Stomach (tissue), 8 donors: ENCODE measurements at regions not wholly inside any gene's neighbourhood (a gene's known extent, or its start where the extent isn't known, plus 50 kb on each side); places are given as distances from the start of the nearest gene placed in this dataset.

Experiments
- DNase-seq, 2 donors: peaks; one replicate each; pipeline versions ENCODE4 v3.0.0 to v3.0.0-alpha.2; 2013 to 2019
- H3K27ac ChIP-seq, 5 donors: fragments of 200-600 bp in 4 of 5; sonication (generic) in 4 of 5; one replicate each; pipeline ENCODE4 v1.5.1; 2013 to 2019; ENCODE audit warnings: mild to moderate bottlenecking in 1 of 5, moderate library complexity in 1 of 5
- H3K27me3 ChIP-seq, 3 donors: fragments of 200-600 bp; sonication (generic); one replicate each; pipeline ENCODE4 v1.5.1; 2017 to 2019; ENCODE audit warnings: mixed run types in 1 of 3
- H3K36me3 ChIP-seq, 4 donors: fragments of 200-600 bp; sonication (generic); 1 replicate in 3 of 4; 2 replicates in 1 of 4; pipeline ENCODE4 v1.5.1; 2016 to 2019
- H3K4me1 ChIP-seq, 4 donors: fragments of 200-600 bp; sonication (generic); one replicate each; pipeline ENCODE4 v1.5.1; 2016 to 2019
- H3K4me3 ChIP-seq, 4 donors: fragments of 200-600 bp; sonication (generic) in 3 of 4; one replicate each; pipeline ENCODE4 v1.5.1; 2016 to 2019; ENCODE audit warnings: mild to moderate bottlenecking in 1 of 4
- H3K9me3 ChIP-seq, 4 donors: fragments of 200-600 bp; sonication (generic); one replicate each; pipeline ENCODE4 v1.5.1; 2016 to 2019
- CTCF ChIP-seq, 7 experiments: fragments of 450-650 bp in 4 of 7; fragments of 200-600 bp in 3 of 7; sonication (generic) in 3 of 7; IDR thresholded peaks; one replicate each; pipeline ENCODE4 v1.5.1; 2016 to 2019; ENCODE audit warnings: antibody characterized with exemption in 7 of 7, control low read depth in 2 of 7, mild to moderate bottlenecking in 1 of 7
- EP300 ChIP-seq: sonication (generic); formaldehyde crosslinking; IDR thresholded peaks from one replicate; pipeline ENCODE4 v1.6.1; 2017; ENCODE audit warnings: antibody characterized with exemption
- POLR2A ChIP-seq, 4 donors: fragments of 450-650 bp; IDR thresholded peaks; one replicate each; pipeline ENCODE4 v1.6.1; 2016; ENCODE audit warnings: antibody characterized with exemption in 4 of 4, control low read depth in 2 of 4, mild to moderate bottlenecking in 1 of 4, moderate library complexity in 1 of 4
- POLR2AphosphoS5 ChIP-seq, 3 donors: sonication (generic); formaldehyde crosslinking; IDR thresholded peaks; one replicate each; pipeline ENCODE4 v1.6.1; 2016; ENCODE audit warnings: antibody characterized with exemption in 3 of 3
- WGBS, 5 donors: extraction: QIAGEN DNeasy Blood & Tissue Kit in 3 of 5; methylation state at CpG; one replicate each; pipeline versions ENCODE4 v1.1.5 to v1.1.7; 2013 to 2018; 5-methylcytosine and 5-hydroxymethylcytosine counted together
- intact Hi-C: fragments of 100-400 bp; cut with DNase I; formaldehyde crosslinking; loops from one replicate; pipeline ENCODE4 v1.15.1; 2023; ENCODE audit warnings: low total_unique reads
- donor health status: healthy with polysubstance abuse.
- donor health status: Bipolar disorder and iron deficiency.
- donor health status: healthy.

DNA sequence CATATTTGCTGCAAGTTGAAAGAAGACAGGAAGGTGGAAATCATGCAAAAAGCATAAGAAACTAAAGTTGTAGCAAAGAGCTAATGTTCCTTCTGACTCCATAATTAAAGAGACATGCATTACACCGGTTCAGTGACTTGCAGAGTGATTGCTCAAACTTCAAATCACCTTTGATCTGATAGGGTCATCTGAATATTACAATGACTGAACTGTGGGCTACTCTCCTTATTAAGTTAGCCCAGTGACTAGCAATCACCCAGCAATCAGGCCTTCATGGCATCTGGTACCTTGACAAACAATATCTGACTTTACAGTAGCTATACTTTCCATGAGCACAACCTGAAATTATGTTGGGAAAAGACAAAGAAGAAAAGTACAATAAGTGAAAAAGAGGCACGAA lies 84.9 kb downstream of the NREP start:
- 52 to 84% (median 73%) methylated on average over 2 of the region's 2 CpGs for WGBS, 5 donors
- H3K9me3 ChIP-seq, result no peaks in the 10 kb centered on the region
- intact Hi-C loops, result no loop called here
- H3K27ac ChIP-seq, result no peak overlapping the region
- no peaks in the 10 kb centered on the region for H3K27me3 ChIP-seq
- H3K4me1 ChIP-seq, result peaks cover 0 to 6% (median 0%) of the 10 kb centered on the region in 4 donors
- no peak overlapping the region for H3K4me3 ChIP-seq
- TF ChIP-seq CTCF (IDR thresholded peaks at IDR 0.05) (no peak), POLR2A (IDR thresholded peaks at IDR 0.05) (no peak), POLR2AphosphoS5 (IDR thresholded peaks at IDR 0.05) (no peak), EP300 (no peak)
- no peak for DNase-seq
- H3K36me3 ChIP-seq, result no peaks in the 10 kb centered on the region

- no peak overlapping the region for H3K27ac ChIP-seq
- WGBS, 5 donors, result 55 to 78% (median 66%) methylated on average over 3 of the region's 3 CpGs
- no peaks in the 10 kb centered on the region for H3K27me3 ChIP-seq
- no peaks in the 10 kb centered on the region for H3K36me3 ChIP-seq
- H3K4me1 ChIP-seq, result peaks cover 0 to 6% (median 0%) of the 10 kb centered on the region in 4 donors
- TF ChIP-seq EP300 (no peak), POLR2A (IDR thresholded peaks at IDR 0.05) (no peak), POLR2AphosphoS5 (IDR thresholded peaks at IDR 0.05) (no peak), CTCF (IDR thresholded peaks at IDR 0.05) (peak in 1 of 7 experiments; percentile 12)
- intact Hi-C loops, result no loop called here
- no peak for DNase-seq
- no peaks in the 10 kb centered on the region for H3K9me3 ChIP-seq
- no peak overlapping the region for H3K4me3 ChIP-seq
Observed at GRCh38 chr5:111670826-111671492, 86.0 kb downstream of the NREP start.

- 70 to 84% (median 80%) methylated on average over 4 of the region's 4 CpGs for WGBS, 5 donors
- no peak overlapping the region for H3K4me3 ChIP-seq
- intact Hi-C loops, result no loop called here
- peaks cover 0 to 6% (median 0%) of the 10 kb centered on the region in 4 donors for H3K4me1 ChIP-seq
- H3K9me3 ChIP-seq, result no peaks in the 10 kb centered on the region
- no peak overlapping the region for H3K27ac ChIP-seq
- H3K27me3 ChIP-seq, result no peaks in the 10 kb centered on the region
- no peak for DNase-seq
- no peak for TF ChIP-seq CTCF (IDR thresholded peaks at IDR 0.05)
- no peak for TF ChIP-seq POLR2A (IDR thresholded peaks at IDR 0.05)
- no peak for TF ChIP-seq POLR2AphosphoS5 (IDR thresholded peaks at IDR 0.05)
- no peak for TF ChIP-seq EP300
- H3K36me3 ChIP-seq, result no peaks in the 10 kb centered on the region
Observed at GRCh38 chr5:111668477-111669414, 88.2 kb downstream of the NREP start.

DNA sequence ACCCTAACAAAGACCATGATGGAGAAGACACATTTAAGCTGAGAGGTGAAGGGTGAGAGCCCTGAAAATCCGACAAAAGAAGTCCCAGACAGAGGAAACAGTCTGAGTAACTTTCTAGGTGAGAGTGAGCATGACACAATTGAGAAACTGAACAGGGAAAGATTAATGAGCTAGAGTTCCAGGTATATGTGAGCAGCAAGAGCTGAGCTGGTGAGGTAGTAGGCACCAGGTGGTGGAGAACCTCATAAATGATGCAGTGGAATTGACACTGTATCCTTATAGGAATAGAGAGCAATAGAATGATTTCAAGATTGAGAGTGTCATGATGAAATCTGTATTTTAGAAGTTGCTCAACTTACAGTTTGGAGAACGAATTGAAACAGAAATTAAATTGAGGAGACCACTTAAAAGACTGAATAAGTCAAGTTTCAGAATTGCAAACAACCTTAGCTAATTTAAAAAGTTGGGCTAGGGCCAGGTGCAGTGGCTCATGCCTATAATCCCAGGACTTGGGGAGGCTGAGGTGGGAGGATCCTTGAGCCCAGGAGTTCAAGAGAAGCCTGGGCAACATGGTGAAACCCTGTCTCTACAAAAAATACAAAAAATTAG lies 89.8 kb downstream of the NREP start:
- TF ChIP-seq CTCF (IDR thresholded peaks at IDR 0.05) (no peak), POLR2A (IDR thresholded peaks at IDR 0.05) (no peak), EP300 (no peak), POLR2AphosphoS5 (IDR thresholded peaks at IDR 0.05) (no peak)
- H3K4me1 ChIP-seq, result peaks cover 0 to 1% (median 0%) of the 10 kb centered on the region in 4 donors
- DNase-seq, result no peak
- no peaks in the 10 kb centered on the region for H3K9me3 ChIP-seq
- H3K27me3 ChIP-seq, result no peaks in the 10 kb centered on the region
- no peak overlapping the region for H3K4me3 ChIP-seq
- no peaks in the 10 kb centered on the region for H3K36me3 ChIP-seq
- WGBS, 5 donors, result 81 to 88% (median 84%) methylated on average over 2 of the region's 2 CpGs
- H3K27ac ChIP-seq, result no peak overlapping the region
- intact Hi-C loops, result no loop called here
